ENCODE measurements at regions not wholly inside any gene's neighbourhood (a gene's known extent, or its start where the extent isn't known, plus 50 kb on each side); places are given as distances from the start of the nearest gene placed in this dataset.
"Not testable (repeated sequence)": the region's sequence is repeated elsewhere in the genome, so short reads cannot be mapped to it uniquely, and the experiment has no call there.

- H3K4me1 Mint-ChIP-seq (ENCODE audit: low read depth) = no peaks in the 10 kb centered on the region
- intact Hi-C loops (cut with micrococcal nuclease) = no loop called here
- peaks cover 5% of the 10 kb centered on the region for H3K27me3 Mint-ChIP-seq (ENCODE audit: insufficient read depth)
- no peaks in the 10 kb centered on the region for H3K36me3 Mint-ChIP-seq (ENCODE audit: low read depth)
- H3K9me3 Mint-ChIP-seq = no peaks in the 10 kb centered on the region
- DNase-seq (ENCODE audit: low spot score) = no peak
- no peak overlapping the region for H3K4me3 Mint-ChIP-seq
- H3K27ac Mint-ChIP-seq = no peak overlapping the region
Measured at GRCh38 chr6:139894271-139894670, 519.8 kb upstream of the CITED2 start.

GRCh38 chr6:139891471-139891870, 517.0 kb upstream of the CITED2 start:
- no peak for DNase-seq (ENCODE audit: low spot score)
- Mint-ChIP-seq H3K27me3 (ENCODE audit: insufficient read depth) (peaks cover 3% of the 10 kb centered on the region), H3K9me3 (no peaks in the 10 kb centered on the region), H3K4me3 (no peak overlapping the region), H3K36me3 (ENCODE audit: low read depth) (no peaks in the 10 kb centered on the region), H3K4me1 (ENCODE audit: low read depth) (no peaks in the 10 kb centered on the region), H3K27ac (no peak overlapping the region)
- intact Hi-C loops (cut with micrococcal nuclease) = no loop called here

GRCh38 chr6:139888681-139889122, 514.3 kb upstream of the CITED2 start:
- no peak overlapping the region for H3K4me3 Mint-ChIP-seq
- no peak overlapping the region for H3K27ac Mint-ChIP-seq
- H3K9me3 Mint-ChIP-seq = no peaks in the 10 kb centered on the region
- no peaks in the 10 kb centered on the region for H3K36me3 Mint-ChIP-seq (ENCODE audit: low read depth)
- no peak for DNase-seq (ENCODE audit: low spot score)
- peaks cover 6% of the 10 kb centered on the region for H3K27me3 Mint-ChIP-seq (ENCODE audit: insufficient read depth)
- no peaks in the 10 kb centered on the region for H3K4me1 Mint-ChIP-seq (ENCODE audit: low read depth)
- intact Hi-C loops (cut with micrococcal nuclease) = no loop called here

GRCh38 chr6:139887275-139887674, 512.8 kb upstream of the CITED2 start:
- DNase-seq (ENCODE audit: low spot score) = no peak
- intact Hi-C loops (cut with micrococcal nuclease) = no loop called here
- Mint-ChIP-seq H3K4me3 (no peak overlapping the region), H3K36me3 (ENCODE audit: low read depth) (no peaks in the 10 kb centered on the region), H3K27me3 (ENCODE audit: insufficient read depth) (peaks cover 6% of the 10 kb centered on the region), H3K27ac (no peak overlapping the region), H3K4me1 (ENCODE audit: low read depth) (peaks cover 2% of the 10 kb centered on the region), H3K9me3 (no peaks in the 10 kb centered on the region)

GRCh38 chr6:139886396-139886795, 511.9 kb upstream of the CITED2 start:
- Mint-ChIP-seq H3K4me1 (ENCODE audit: low read depth) (peaks cover 6% of the 10 kb centered on the region), H3K36me3 (ENCODE audit: low read depth) (no peaks in the 10 kb centered on the region), H3K9me3 (no peaks in the 10 kb centered on the region), H3K4me3 (no peak overlapping the region), H3K27me3 (ENCODE audit: insufficient read depth) (peaks cover 6% of the 10 kb centered on the region), H3K27ac (no peak overlapping the region)
- intact Hi-C loops (cut with micrococcal nuclease) = no loop called here
- DNase-seq (ENCODE audit: low spot score) = no peak

- Mint-ChIP-seq H3K27ac (no peak overlapping the region), H3K4me3 (no peak overlapping the region), H3K36me3 (ENCODE audit: low read depth) (no peaks in the 10 kb centered on the region), H3K4me1 (ENCODE audit: low read depth) (peaks cover 6% of the 10 kb centered on the region), H3K27me3 (ENCODE audit: insufficient read depth) (peaks cover 6% of the 10 kb centered on the region), H3K9me3 (no peaks in the 10 kb centered on the region)
- no peak for DNase-seq (ENCODE audit: low spot score)
- intact Hi-C loops (cut with micrococcal nuclease) = no loop called here
Measured at GRCh38 chr6:139885909-139886308, 511.5 kb upstream of the CITED2 start.

- DNase-seq (ENCODE audit: low spot score) = no peak
- intact Hi-C loops (cut with micrococcal nuclease) = loop anchor here (5.0 kb wide), 2 partner anchors 506 to 1679 kb away; no protein-coding TSS in a partner anchor
- Mint-ChIP-seq H3K9me3 (no peaks in the 10 kb centered on the region), H3K27ac (no peak overlapping the region), H3K27me3 (ENCODE audit: insufficient read depth) (peaks cover 4% of the 10 kb centered on the region), H3K4me3 (no peak overlapping the region), H3K36me3 (ENCODE audit: low read depth) (no peaks in the 10 kb centered on the region), H3K4me1 (ENCODE audit: low read depth) (peaks cover 6% of the 10 kb centered on the region)
Measured at GRCh38 chr6:139883776-139884175, 509.3 kb upstream of the CITED2 start.

- Mint-ChIP-seq H3K27me3 (ENCODE audit: insufficient read depth) (peaks cover 4% of the 10 kb centered on the region), H3K4me3 (no peak overlapping the region), H3K4me1 (ENCODE audit: low read depth) (peaks cover 6% of the 10 kb centered on the region), H3K36me3 (ENCODE audit: low read depth) (no peaks in the 10 kb centered on the region), H3K27ac (no peak overlapping the region), H3K9me3 (no peaks in the 10 kb centered on the region)
- intact Hi-C loops (cut with micrococcal nuclease) = loop anchor here (5.0 kb wide), 2 partner anchors 506 to 1679 kb away; no protein-coding TSS in a partner anchor
- no peak for DNase-seq (ENCODE audit: low spot score)
Measured at GRCh38 chr6:139882977-139883728, 508.7 kb upstream of the CITED2 start.

GRCh38 chr6:139882234-139882633, 507.8 kb upstream of the CITED2 start:
- Mint-ChIP-seq H3K9me3 (no peaks in the 10 kb centered on the region), H3K27ac (no peak overlapping the region), H3K4me1 (ENCODE audit: low read depth) (peaks cover 6% of the 10 kb centered on the region), H3K27me3 (ENCODE audit: insufficient read depth) (peaks cover 3% of the 10 kb centered on the region), H3K4me3 (no peak overlapping the region), H3K36me3 (ENCODE audit: low read depth) (no peaks in the 10 kb centered on the region)
- intact Hi-C loops (cut with micrococcal nuclease) = loop anchor here (5.0 kb wide), 2 partner anchors 505 to 1680 kb away; no protein-coding TSS in a partner anchor
- DNase-seq (ENCODE audit: low spot score) = no peak

- Mint-ChIP-seq H3K36me3 (ENCODE audit: low read depth) (no peaks in the 10 kb centered on the region), H3K9me3 (no peaks in the 10 kb centered on the region), H3K27me3 (ENCODE audit: insufficient read depth) (peaks cover 3% of the 10 kb centered on the region), H3K27ac (no peak overlapping the region), H3K4me3 (no peak overlapping the region), H3K4me1 (ENCODE audit: low read depth) (peaks cover 6% of the 10 kb centered on the region)
- intact Hi-C loops (cut with micrococcal nuclease) = loop anchor here (1.0 to 5.0 kb wide), 3 partner anchors 504 to 1681 kb away; no protein-coding TSS in a partner anchor
- DNase-seq (ENCODE audit: low spot score) = no peak
Measured at GRCh38 chr6:139881728-139882211, 507.3 kb upstream of the CITED2 start.

- no peaks in the 10 kb centered on the region for H3K9me3 Mint-ChIP-seq
Measured at GRCh38 chr6:139881236-139881635, 506.8 kb upstream of the CITED2 start.

GRCh38 chr6:139879823-139880356, 505.4 kb upstream of the CITED2 start:
- Mint-ChIP-seq H3K36me3 (ENCODE audit: low read depth) (no peaks in the 10 kb centered on the region), H3K27me3 (ENCODE audit: insufficient read depth) (peaks cover 4% of the 10 kb centered on the region), H3K4me1 (ENCODE audit: low read depth) (peaks cover 6% of the 10 kb centered on the region), H3K9me3 (no peaks in the 10 kb centered on the region), H3K4me3 (no peak overlapping the region), H3K27ac (no peak overlapping the region)
- no peak for DNase-seq (ENCODE audit: low spot score)
- intact Hi-C loops (cut with micrococcal nuclease) = loop anchor here (5.0 kb wide), 2 partner anchors 503 to 1682 kb away; no protein-coding TSS in a partner anchor

More at GRCh38 chr6:139881236-139881635, 506.8 kb upstream of the CITED2 start:
- Mint-ChIP-seq H3K4me1 (ENCODE audit: low read depth) (peaks cover 6% of the 10 kb centered on the region), H3K36me3 (ENCODE audit: low read depth) (no peaks in the 10 kb centered on the region), H3K27ac (no peak overlapping the region), H3K27me3 (ENCODE audit: insufficient read depth) (peaks cover 3% of the 10 kb centered on the region), H3K4me3 (no peak overlapping the region)
- intact Hi-C loops (cut with micrococcal nuclease) = loop anchor here (1.0 to 5.0 kb wide), 3 partner anchors 504 to 1681 kb away; no protein-coding TSS in a partner anchor
- DNase-seq (ENCODE audit: low spot score) = no peak

- intact Hi-C loops (cut with micrococcal nuclease); H3K4me3 Mint-ChIP-seq; H3K27ac Mint-ChIP-seq; H3K9me3 Mint-ChIP-seq; DNase-seq (ENCODE audit: low spot score); H3K27me3 Mint-ChIP-seq (ENCODE audit: insufficient read depth); H3K36me3 Mint-ChIP-seq (ENCODE audit: low read depth); H3K4me1 Mint-ChIP-seq (ENCODE audit: low read depth): not testable (repeated sequence)
Measured at GRCh38 chr6:139879241-139879640, 504.8 kb upstream of the CITED2 start.

Measured in activated T-helper 1 cell treated with anti-CD3 and anti-CD28 coated beads, Interleukin-12 subunit alpha, Interleukin-12 subunit beta, Interleukin-2, Interleukin-4 antibody, amounts not matched to agents 30 ng/mL and 10 ng/mL and 1 ng/mL, durations not matched to agents 14 hours and 24 hours and 36 hours (primary cell).